ENCODE measurements at regions not wholly inside any gene's neighbourhood (a gene's known extent, or its start where the extent isn't known, plus 50 kb on each side); places are given as distances from the start of the nearest gene placed in this dataset.

DNA sequence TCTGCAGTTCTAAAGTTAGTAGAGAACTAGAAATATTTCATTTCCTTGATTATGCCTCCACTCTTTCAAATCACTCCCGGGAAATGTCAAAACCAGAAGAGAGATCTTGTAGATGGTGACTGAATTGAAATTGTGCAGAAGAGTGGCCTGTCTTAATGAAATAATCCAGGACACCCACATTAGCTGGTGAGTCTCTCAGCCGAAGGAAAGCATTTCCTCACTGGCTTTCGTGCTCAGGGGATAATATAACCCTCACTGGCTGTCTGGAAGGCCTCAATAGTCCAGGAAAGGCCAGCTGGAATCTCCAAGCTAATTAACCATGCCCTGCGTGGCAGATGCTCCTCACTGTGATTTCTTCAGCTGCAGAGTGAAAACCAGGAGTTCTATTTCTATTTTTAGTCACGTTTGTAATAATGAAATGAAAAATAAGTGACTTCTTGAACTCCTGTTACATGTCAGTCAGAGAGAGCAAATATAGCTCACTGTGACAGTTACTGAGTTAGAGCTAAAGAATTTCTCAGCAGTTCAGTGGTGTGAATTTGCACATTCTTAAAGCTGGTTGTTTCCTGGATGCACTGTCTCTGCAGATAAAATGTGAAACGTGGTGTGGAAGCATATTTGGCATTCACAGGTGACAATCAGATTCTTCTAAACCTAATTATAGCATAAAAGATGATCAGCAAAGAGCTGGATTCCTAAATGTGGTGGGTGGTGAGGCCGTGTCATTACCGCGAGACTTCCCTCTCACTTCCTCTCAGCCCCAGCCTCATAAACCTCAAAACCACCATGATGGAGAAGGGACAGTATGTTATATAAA is 211.7 kb downstream of the LMBRD1 start:
- FAIRE-seq: no peak
- ATAC-seq: no peak
- no peaks in the 10 kb centered on the region for H4K20me1 ChIP-seq (replicated peaks; ENCODE audit: control insufficient read depth, insufficient read depth, low read length)
- no peaks in the 10 kb centered on the region for H3K27me3 ChIP-seq (ENCODE audit: control insufficient read depth in 2 of 2, insufficient read depth in 2 of 2, low read length in 2 of 2)
- H3K4me1 ChIP-seq (replicated peaks in 1 of 2; ENCODE audit: control insufficient read depth in 2 of 2, insufficient read depth in 2 of 2, low read length in 2 of 2): no peaks in the 10 kb centered on the region
- intact Hi-C loops (cut with micrococcal nuclease): no loop called here
- ChIA-PET POLR2A (no interaction called here), CTCF (ENCODE audit: low intra/inter-chr PET ratio) (no interaction called here)
- no TSS peak for BruUV-seq (replicated peaks)
- no peak overlapping the region for H3K9ac ChIP-seq (ENCODE audit: insufficient read depth in 1 of 2, low read depth in 2 of 2, low read length in 2 of 2)
- no peaks in the 10 kb centered on the region for H3K9me3 ChIP-seq (replicated peaks; ENCODE audit: control insufficient read depth, insufficient read depth, low read depth, low read length)
- no peaks in the 10 kb centered on the region for H3K9me1 ChIP-seq (ENCODE audit: control insufficient read depth, insufficient read depth, low read length)
- H3K36me3 ChIP-seq (ENCODE audit: control insufficient read depth, insufficient read depth, low read length): no peaks in the 10 kb centered on the region
- no peak overlapping the region for H3K27ac ChIP-seq (ENCODE audit: extremely low read depth, low read depth, low read length)
- H3K79me2 ChIP-seq (ENCODE audit: control insufficient read depth, insufficient read depth, low read length): no peaks in the 10 kb centered on the region
- H3K4me2 ChIP-seq (ENCODE audit: insufficient read depth, low read length): no peak overlapping the region
- no peak for DNase-seq (ENCODE audit: extremely low read depth in 1 of 4, low spot score in 3 of 4)
- no peak overlapping the region for H2AFZ ChIP-seq (ENCODE audit: low read depth, low read length)
- in situ Hi-C loops (cut with MboI): no loop called here
- WGBS (ENCODE audit: insufficient coverage, low coverage, missing lambda C conversion rate): 0% methylated on average over 9 of the region's 9 CpGs
- no peak overlapping the region for H3K4me3 ChIP-seq
- TF ChIP-seq CBFB (CRISPR knock-in tag; IDR thresholded peaks at IDR 0.05) (no peak), KLF6 (CRISPR knock-in tag; IDR thresholded peaks at IDR 0.05; ENCODE audit: borderline replicate concordance) (no peak), E2F6 (IDR thresholded peaks at IDR 0.05; ENCODE audit: borderline replicate concordance in 1 of 2, extremely low read depth in 1 of 2, insufficient read depth in 1 of 2, insufficient read length in 1 of 2, low read depth in 1 of 2, low read length in 1 of 2, poor library complexity in 1 of 2, severe bottlenecking in 1 of 2) (no peak), TARDBP (IDR thresholded peaks at IDR 0.05) (no peak), TFE3 (CRISPR knock-in tag; IDR thresholded peaks at IDR 0.05) (no peak), ELF1 (tag; IDR thresholded peaks at IDR 0.05) (no peak), ZFPM2 (CRISPR knock-in tag; IDR thresholded peaks at IDR 0.05) (no peak), GABPB2 (CRISPR knock-in tag; conservative IDR thresholded peaks at IDR 0.05) (no peak), ZNF263 (CRISPR knock-in tag; IDR thresholded peaks at IDR 0.05; ENCODE audit: borderline replicate concordance) (no peak), ZNF584 (CRISPR knock-in tag; IDR thresholded peaks at IDR 0.05; ENCODE audit: low read depth) (no peak)
- TF ChIP-seq, protein P1, sequence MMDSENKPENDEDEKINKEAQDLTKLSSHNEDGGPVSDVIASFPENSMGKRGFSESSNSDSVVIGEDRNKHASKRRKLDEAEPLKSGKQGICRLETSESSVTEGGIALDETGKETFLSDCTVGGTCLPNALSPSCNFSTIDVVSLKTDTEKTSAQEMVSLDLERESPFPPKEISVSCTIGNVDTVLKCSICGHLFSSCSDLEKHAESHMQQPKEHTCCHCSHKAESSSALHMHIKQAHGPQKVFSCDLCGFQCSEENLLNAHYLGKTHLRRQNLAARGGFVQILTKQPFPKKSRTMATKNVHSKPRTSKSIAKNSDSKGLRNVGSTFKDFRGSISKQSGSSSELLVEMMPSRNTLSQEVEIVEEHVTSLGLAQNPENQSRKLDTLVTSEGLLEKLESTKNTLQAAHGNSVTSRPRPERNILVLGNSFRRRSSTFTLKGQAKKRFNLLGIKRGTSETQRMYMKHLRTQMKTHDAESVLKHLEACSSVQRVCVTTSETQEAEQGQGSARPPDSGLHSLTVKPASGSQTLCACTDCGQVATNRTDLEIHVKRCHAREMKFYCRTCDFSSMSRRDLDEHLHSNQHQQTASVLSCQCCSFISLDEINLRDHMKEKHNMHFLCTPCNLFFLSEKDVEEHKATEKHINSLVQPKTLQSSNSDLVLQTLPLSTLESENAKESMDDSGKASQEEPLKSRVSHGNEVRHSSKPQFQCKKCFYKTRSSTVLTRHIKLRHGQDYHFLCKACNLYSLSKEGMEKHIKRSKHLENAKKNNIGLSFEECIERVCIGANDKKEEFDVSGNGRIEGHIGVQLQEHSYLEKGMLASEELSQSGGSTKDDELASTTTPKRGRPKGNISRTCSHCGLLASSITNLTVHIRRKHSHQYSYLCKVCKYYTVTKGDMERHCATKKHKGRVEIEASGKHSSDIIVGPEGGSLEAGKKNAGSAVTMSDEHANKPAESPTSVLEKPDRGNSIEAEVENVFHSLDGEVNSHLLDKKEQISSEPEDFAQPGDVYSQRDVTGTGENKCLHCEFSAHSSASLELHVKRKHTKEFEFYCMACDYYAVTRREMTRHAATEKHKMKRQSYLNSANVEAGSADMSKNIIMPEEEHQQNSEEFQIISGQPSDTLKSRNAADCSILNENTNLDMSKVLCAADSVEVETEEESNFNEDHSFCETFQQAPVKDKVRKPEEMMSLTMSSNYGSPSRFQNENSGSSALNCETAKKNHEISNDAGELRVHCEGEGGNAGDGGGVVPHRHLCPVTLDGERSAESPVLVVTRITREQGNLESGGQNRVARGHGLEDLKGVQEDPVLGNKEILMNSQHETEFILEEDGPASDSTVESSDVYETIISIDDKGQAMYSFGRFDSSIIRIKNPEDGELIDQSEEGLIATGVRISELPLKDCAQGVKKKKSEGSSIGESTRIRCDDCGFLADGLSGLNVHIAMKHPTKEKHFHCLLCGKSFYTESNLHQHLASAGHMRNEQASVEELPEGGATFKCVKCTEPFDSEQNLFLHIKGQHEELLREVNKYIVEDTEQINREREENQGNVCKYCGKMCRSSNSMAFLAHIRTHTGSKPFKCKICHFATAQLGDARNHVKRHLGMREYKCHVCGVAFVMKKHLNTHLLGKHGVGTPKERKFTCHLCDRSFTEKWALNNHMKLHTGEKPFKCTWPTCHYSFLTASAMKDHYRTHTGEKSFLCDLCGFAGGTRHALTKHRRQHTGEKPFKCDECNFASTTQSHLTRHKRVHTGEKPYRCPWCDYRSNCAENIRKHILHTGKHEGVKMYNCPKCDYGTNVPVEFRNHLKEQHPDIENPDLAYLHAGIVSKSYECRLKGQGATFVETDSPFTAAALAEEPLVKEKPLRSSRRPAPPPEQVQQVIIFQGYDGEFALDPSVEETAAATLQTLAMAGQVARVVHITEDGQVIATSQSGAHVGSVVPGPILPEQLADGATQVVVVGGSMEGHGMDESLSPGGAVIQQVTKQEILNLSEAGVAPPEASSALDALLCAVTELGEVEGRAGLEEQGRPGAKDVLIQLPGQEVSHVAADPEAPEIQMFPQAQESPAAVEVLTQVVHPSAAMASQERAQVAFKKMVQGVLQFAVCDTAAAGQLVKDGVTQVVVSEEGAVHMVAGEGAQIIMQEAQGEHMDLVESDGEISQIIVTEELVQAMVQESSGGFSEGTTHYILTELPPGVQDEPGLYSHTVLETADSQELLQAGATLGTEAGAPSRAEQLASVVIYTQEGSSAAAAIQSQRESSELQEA (IDR thresholded peaks at IDR 0.05; ENCODE audit: low read depth): no peak
